Non-pigmented ciliary epithelial cell (primary cell): ENCODE measurements at regions not wholly inside any gene's neighbourhood (a gene's known extent, or its start where the extent isn't known, plus 50 kb on each side); places are given as distances from the start of the nearest gene placed in this dataset.
"Not testable (repeated sequence)": the region's sequence is repeated elsewhere in the genome, so short reads cannot be mapped to it uniquely, and the experiment has no call there.

Experiments
- DNase-seq: peaks from one replicate; pipeline ENCODE4 v3.0.0-alpha.2; 2010; ENCODE audit warnings: low read depth

DNA sequence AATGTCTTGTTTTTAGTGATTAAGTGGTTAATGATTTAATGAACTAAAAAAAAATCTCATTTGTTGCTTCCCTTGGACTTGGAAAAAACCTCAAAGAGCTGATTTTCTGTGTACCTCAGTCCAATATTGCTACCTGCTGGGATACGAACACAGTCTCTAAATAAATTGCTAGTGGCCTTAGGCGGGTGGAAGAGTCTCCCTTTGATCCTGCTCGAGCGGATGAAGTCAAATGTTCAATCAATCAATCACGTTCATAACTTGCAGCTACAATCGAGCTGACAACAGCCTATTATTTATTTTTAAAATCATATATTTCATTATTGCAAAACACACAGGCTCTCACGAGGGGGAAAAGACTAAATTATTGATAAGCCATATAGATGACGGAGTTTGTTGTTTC, 57.3 kb upstream of the HABP2 start:
- DNase-seq, result no peak

DNA sequence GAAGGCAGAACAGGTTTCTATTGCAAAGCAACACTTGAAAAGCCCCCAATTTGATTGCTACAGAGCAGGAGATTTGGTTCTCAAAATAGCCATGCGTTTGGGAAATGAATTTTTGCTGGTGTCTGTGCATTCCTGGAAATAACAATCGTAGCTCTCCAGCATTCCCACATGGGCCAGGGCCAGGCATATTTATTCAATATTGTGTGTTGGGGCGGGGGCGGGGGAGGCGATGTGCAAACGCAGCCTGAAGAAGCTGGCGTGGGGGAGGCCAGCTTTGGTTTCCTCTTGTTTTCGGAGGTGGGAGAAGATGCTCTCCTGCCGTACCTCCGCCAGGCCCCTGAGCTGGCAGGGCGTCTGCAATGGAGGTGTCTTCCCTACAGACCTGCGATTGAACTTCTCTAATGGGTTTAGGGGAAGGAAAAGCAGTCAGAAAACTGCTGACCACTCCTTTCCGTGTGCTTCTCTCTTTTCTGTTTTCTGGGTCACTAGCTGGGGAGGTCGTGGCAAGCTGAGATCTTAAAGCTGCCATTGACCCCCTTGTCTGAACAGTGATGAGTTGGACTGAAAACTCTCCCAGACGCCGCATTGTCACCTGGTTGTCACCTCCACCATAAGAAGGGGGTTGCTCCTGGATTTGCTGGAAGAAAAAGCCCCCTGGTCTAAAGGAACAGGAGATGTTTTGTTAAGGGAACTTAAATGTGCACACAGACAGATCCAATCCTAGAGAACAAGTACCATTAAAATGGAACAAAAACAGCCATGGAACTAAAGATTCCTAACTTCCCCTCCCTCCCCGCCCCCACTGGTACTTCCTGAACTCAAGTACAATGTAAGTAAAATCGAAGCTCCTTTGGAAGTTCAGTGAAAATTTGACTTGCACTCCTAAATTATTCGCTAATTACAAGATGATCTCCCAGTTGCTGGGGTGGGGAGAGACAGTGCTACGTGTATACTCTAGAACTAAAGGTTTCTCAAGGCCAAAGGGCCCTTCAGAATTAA, 56.4 kb upstream of the HABP2 start:
- DNase-seq, result no peak

DNA sequence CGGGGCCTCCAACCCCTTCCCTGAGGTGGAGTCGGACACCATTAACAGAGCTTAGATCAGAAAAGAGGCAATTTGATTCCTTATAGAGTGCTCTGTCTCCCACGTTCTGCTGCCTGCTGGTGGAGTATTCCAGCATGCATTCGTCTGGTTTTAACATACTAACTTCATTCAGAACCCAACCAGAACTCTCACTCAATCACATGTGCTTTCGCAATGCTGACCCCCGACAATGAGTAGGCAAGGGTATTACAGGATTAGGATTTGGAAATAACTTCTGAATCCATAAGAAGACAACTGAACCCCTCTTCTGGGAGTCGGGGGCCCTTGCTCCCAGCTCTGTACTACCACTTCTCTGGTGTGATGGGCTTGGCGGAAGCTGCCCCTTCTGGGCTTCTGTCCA, 55.7 kb upstream of the HABP2 start:
- no peak for DNase-seq

DNA sequence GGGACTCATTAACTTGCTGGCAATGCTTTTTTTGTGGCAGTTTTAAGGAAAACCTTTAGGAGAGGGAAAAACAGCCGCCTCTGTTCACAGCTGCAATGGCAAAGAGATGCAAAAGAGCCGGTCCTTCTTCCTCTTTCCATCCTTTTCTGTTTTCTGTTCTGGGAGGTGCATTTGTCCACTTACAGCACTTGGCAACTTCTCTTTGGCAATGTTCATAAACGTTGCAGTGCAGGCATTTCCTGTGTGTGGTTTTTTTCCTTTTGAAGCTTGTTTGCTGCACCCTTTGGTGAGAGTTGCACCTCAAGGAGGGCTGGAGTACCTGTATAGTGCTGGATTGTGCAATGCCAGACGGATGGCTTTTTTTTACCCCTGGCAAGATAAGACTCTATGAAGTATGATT, 53.9 kb upstream of the HABP2 start:
- no peak for DNase-seq

DNA sequence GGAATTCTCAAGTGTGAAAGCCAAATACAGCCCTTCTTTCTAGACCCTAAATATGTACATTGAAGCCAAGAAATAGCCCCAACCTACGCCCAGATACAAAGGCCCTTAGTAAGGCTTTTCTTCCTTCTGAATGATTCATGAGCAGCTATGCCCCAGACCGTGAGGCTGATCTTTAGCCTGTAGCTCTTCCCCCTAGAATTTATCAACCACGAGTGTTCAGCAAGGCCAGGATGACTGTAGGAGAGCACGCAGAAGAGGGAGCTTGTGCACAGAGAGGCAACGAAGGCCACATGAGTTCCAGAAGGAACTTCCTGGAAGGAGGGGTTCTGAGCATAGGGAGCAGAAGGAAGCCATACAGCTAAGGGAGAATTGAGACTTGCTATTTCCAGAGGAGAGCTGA, 53.0 kb upstream of the HABP2 start:
- DNase-seq, result no peak

DNA sequence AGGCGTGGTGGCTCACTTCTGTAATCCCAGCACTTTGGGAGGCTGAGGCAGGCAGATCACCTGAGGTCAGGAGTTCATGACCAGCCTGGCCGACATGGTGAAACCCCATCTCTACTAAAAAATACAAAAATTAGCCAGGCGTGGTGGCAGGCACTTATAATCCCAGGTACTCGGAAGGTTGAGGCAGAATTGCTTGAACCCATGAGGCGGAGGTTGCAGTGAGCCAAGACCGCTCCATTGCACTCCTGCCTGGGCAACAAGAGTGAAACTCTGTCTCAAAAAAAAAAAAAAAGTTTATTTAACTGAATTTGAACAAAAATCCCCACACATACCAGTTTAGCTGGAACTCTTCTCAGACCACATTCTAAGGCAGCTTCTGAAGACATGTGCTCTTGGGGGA, 51.8 kb upstream of the HABP2 start:
- DNase-seq, result not testable (repeated sequence)
